H1 (cell line): ENCODE measurements at regions not wholly inside any gene's neighbourhood (a gene's known extent, or its start where the extent isn't known, plus 50 kb on each side); places are given as distances from the start of the nearest gene placed in this dataset.

Experiments
- KDM5A ChIP-seq: fragments of 200-600 bp; IDR thresholded peaks from 2 replicates; pipeline ENCODE4 v1.7.1; 2012; ENCODE audit warnings: mild to moderate bottlenecking, low read length, inconsistent platforms, mixed read lengths
- RNF2 ChIP-seq: fragments of 200-900, 300-1000 bp; sonication (generic); IDR thresholded peaks from 2 replicates; pipeline ENCODE4 v1.7.1; 2016; ENCODE audit warnings: borderline replicate concordance, low read depth, mild to moderate bottlenecking, antibody characterized with exemption, low read length; ENCODE audit not compliant: poor library complexity, severe bottlenecking; ENCODE audit errors: missing control alignments
- SIRT6 ChIP-seq: IDR thresholded peaks from one replicate; pipeline ENCODE4 v1.7.1; 2012; ENCODE audit warnings: low read length, inconsistent platforms
- SP2 ChIP-seq: IDR thresholded peaks from 2 replicates; pipeline ENCODE4 v1.6.1; 2012; ENCODE audit warnings: mild to moderate bottlenecking, low read length, inconsistent platforms
- TF ChIP-seq, protein P1 (sequence below): fragments of 300-600 bp; sonication (generic); IDR thresholded peaks from 2 replicates; pipeline ENCODE4 v1.7.1; 2012; ENCODE audit warnings: low read length, moderate library complexity, mild to moderate bottlenecking, inconsistent platforms; ENCODE audit not compliant: insufficient replicate concordance

DNA sequence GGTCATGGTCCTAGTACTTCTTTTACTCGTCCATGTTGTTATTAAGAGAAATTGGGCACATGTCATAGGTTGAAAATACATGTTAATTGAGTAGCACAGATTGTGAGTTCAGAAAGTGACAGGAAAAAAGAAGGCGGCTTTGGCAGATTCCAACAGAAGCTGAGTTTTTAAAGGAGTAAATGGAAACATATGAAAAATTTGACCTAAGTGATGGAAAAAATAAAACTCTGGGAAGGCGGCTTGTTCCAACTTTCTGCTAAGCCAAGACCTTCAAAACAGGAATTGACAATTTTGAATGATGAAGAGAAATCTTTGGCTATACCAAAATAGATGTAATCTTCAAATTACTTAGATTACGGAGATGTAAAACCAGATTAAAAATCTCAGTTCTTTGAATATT lies 868.0 kb downstream of the EPHA4 start (continued):
- TF ChIP-seq, protein P1, sequence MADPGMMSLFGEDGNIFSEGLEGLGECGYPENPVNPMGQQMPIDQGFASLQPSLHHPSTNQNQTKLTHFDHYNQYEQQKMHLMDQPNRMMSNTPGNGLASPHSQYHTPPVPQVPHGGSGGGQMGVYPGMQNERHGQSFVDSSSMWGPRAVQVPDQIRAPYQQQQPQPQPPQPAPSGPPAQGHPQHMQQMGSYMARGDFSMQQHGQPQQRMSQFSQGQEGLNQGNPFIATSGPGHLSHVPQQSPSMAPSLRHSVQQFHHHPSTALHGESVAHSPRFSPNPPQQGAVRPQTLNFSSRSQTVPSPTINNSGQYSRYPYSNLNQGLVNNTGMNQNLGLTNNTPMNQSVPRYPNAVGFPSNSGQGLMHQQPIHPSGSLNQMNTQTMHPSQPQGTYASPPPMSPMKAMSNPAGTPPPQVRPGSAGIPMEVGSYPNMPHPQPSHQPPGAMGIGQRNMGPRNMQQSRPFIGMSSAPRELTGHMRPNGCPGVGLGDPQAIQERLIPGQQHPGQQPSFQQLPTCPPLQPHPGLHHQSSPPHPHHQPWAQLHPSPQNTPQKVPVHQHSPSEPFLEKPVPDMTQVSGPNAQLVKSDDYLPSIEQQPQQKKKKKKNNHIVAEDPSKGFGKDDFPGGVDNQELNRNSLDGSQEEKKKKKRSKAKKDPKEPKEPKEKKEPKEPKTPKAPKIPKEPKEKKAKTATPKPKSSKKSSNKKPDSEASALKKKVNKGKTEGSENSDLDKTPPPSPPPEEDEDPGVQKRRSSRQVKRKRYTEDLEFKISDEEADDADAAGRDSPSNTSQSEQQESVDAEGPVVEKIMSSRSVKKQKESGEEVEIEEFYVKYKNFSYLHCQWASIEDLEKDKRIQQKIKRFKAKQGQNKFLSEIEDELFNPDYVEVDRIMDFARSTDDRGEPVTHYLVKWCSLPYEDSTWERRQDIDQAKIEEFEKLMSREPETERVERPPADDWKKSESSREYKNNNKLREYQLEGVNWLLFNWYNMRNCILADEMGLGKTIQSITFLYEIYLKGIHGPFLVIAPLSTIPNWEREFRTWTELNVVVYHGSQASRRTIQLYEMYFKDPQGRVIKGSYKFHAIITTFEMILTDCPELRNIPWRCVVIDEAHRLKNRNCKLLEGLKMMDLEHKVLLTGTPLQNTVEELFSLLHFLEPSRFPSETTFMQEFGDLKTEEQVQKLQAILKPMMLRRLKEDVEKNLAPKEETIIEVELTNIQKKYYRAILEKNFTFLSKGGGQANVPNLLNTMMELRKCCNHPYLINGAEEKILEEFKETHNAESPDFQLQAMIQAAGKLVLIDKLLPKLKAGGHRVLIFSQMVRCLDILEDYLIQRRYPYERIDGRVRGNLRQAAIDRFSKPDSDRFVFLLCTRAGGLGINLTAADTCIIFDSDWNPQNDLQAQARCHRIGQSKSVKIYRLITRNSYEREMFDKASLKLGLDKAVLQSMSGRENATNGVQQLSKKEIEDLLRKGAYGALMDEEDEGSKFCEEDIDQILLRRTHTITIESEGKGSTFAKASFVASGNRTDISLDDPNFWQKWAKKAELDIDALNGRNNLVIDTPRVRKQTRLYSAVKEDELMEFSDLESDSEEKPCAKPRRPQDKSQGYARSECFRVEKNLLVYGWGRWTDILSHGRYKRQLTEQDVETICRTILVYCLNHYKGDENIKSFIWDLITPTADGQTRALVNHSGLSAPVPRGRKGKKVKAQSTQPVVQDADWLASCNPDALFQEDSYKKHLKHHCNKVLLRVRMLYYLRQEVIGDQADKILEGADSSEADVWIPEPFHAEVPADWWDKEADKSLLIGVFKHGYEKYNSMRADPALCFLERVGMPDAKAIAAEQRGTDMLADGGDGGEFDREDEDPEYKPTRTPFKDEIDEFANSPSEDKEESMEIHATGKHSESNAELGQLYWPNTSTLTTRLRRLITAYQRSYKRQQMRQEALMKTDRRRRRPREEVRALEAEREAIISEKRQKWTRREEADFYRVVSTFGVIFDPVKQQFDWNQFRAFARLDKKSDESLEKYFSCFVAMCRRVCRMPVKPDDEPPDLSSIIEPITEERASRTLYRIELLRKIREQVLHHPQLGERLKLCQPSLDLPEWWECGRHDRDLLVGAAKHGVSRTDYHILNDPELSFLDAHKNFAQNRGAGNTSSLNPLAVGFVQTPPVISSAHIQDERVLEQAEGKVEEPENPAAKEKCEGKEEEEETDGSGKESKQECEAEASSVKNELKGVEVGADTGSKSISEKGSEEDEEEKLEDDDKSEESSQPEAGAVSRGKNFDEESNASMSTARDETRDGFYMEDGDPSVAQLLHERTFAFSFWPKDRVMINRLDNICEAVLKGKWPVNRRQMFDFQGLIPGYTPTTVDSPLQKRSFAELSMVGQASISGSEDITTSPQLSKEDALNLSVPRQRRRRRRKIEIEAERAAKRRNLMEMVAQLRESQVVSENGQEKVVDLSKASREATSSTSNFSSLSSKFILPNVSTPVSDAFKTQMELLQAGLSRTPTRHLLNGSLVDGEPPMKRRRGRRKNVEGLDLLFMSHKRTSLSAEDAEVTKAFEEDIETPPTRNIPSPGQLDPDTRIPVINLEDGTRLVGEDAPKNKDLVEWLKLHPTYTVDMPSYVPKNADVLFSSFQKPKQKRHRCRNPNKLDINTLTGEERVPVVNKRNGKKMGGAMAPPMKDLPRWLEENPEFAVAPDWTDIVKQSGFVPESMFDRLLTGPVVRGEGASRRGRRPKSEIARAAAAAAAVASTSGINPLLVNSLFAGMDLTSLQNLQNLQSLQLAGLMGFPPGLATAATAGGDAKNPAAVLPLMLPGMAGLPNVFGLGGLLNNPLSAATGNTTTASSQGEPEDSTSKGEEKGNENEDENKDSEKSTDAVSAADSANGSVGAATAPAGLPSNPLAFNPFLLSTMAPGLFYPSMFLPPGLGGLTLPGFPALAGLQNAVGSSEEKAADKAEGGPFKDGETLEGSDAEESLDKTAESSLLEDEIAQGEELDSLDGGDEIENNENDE: no peak
- TF ChIP-seq KDM5A (no peak), SP2 (no peak), SIRT6 (no peak), RNF2 (no peak)
- TF ChIP-seq, all 59 proteins: peak for 0
